ENCODE measurements at regions not wholly inside any gene's neighbourhood (a gene's known extent, or its start where the extent isn't known, plus 50 kb on each side); places are given as distances from the start of the nearest gene placed in this dataset.

- TF ChIP-seq CEBPB (IDR thresholded peaks at IDR 0.05) (no peak), EGR1 (IDR thresholded peaks at IDR 0.05) (no peak), RAD21 (IDR thresholded peaks at IDR 0.05; ENCODE audit: low read depth) (no peak), FOXM1 (IDR thresholded peaks at IDR 0.05; ENCODE audit: borderline replicate concordance, low read depth) (no peak), TCF12 (IDR thresholded peaks at IDR 0.05; ENCODE audit: low read depth) (no peak), ZBTB7A (IDR thresholded peaks at IDR 0.05; ENCODE audit: low read depth) (no peak), CREB1 (IDR thresholded peaks at IDR 0.05; ENCODE audit: low read depth) (no peak), YY1 (IDR thresholded peaks at IDR 0.05; ENCODE audit: low read depth) (no peak), USF1 (IDR thresholded peaks at IDR 0.05) (no peak), EP300 (IDR thresholded peaks at IDR 0.05; ENCODE audit: borderline replicate concordance) (no peak), NFIC (IDR thresholded peaks at IDR 0.05) (no peak), MAX (IDR thresholded peaks at IDR 0.05) (no peak), REST (IDR thresholded peaks at IDR 0.05; ENCODE audit: low read depth) (no peak), TEAD4 (IDR thresholded peaks at IDR 0.05) (no peak), TAF1 (IDR thresholded peaks at IDR 0.05; ENCODE audit: low read depth) (no peak)
Observed at GRCh38 chr6:84504025-84504424, 260.4 kb downstream of the TBX18 start.

- TF ChIP-seq ZBTB7A (IDR thresholded peaks at IDR 0.05; ENCODE audit: low read depth) (no peak), TCF12 (IDR thresholded peaks at IDR 0.05; ENCODE audit: low read depth) (no peak), REST (IDR thresholded peaks at IDR 0.05; ENCODE audit: low read depth) (no peak), RAD21 (IDR thresholded peaks at IDR 0.05; ENCODE audit: low read depth) (no peak), MAX (IDR thresholded peaks at IDR 0.05) (no peak), EGR1 (IDR thresholded peaks at IDR 0.05) (no peak), CEBPB (IDR thresholded peaks at IDR 0.05) (no peak), USF1 (IDR thresholded peaks at IDR 0.05) (no peak)
Observed at GRCh38 chr6:84501315-84501714, 263.1 kb downstream of the TBX18 start.

- TF ChIP-seq CREB1 (IDR thresholded peaks at IDR 0.05; ENCODE audit: low read depth) (no peak), FOXM1 (IDR thresholded peaks at IDR 0.05; ENCODE audit: borderline replicate concordance, low read depth) (no peak), RAD21 (IDR thresholded peaks at IDR 0.05; ENCODE audit: low read depth) (no peak), EP300 (IDR thresholded peaks at IDR 0.05; ENCODE audit: borderline replicate concordance) (no peak), MAX (IDR thresholded peaks at IDR 0.05) (no peak)
Observed at GRCh38 chr6:84500726-84501125, 263.7 kb downstream of the TBX18 start.

GRCh38 chr6:84498905-84499304 is 265.5 kb downstream of the TBX18 start:
- TF ChIP-seq TAF1 (IDR thresholded peaks at IDR 0.05; ENCODE audit: low read depth) (no peak), YY1 (IDR thresholded peaks at IDR 0.05; ENCODE audit: low read depth) (no peak), CEBPB (IDR thresholded peaks at IDR 0.05) (no peak), CREB1 (IDR thresholded peaks at IDR 0.05; ENCODE audit: low read depth) (no peak), TCF12 (IDR thresholded peaks at IDR 0.05; ENCODE audit: low read depth) (no peak), REST (IDR thresholded peaks at IDR 0.05; ENCODE audit: low read depth) (no peak), FOXM1 (IDR thresholded peaks at IDR 0.05; ENCODE audit: borderline replicate concordance, low read depth) (no peak), RAD21 (IDR thresholded peaks at IDR 0.05; ENCODE audit: low read depth) (no peak), EGR1 (IDR thresholded peaks at IDR 0.05) (no peak)
